Activated T-cell treated with anti-CD3 and anti-CD28 coated beads, Interleukin-2, amount 50 U/mL, for 48 hours (primary cell): ENCODE measurements at regions not wholly inside any gene's neighbourhood (a gene's known extent, or its start where the extent isn't known, plus 50 kb on each side); places are given as distances from the start of the nearest gene placed in this dataset.

Source experiments
- DNase-seq, 2 experiments: peaks; one replicate each; pipeline ENCODE4 v3.0.0-alpha.2; 2020

GRCh38 chr1:57530206-57530910 is 106.5 kb upstream of the DAB1 start:
- no peak for DNase-seq

GRCh38 chr1:57522575-57522974 is 98.7 kb upstream of the DAB1 start:
- DNase-seq, result no peak

- no peak for DNase-seq
These were observed 97.1 kb upstream of the DAB1 start for GRCh38 chr1:57520743-57521515.

GRCh38 chr1:57518496-57518895 is 94.6 kb upstream of the DAB1 start:
- DNase-seq, result no peak

GRCh38 chr1:57517587-57518374 is 93.9 kb upstream of the DAB1 start:
- no peak for DNase-seq

GRCh38 chr1:57512386-57512785 is 88.5 kb upstream of the DAB1 start:
- DNase-seq, result no peak

- no peak for DNase-seq
These were observed 83.1 kb upstream of the DAB1 start for GRCh38 chr1:57506941-57507340.

GRCh38 chr1:57503337-57503736 is 79.5 kb upstream of the DAB1 start:
- no peak for DNase-seq

- DNase-seq, result no peak
These were observed 76.4 kb upstream of the DAB1 start for GRCh38 chr1:57500136-57500830.

- no peak for DNase-seq
These were observed 70.7 kb upstream of the DAB1 start for GRCh38 chr1:57494530-57495079.

GRCh38 chr1:57492586-57493226 is 68.8 kb upstream of the DAB1 start:
- no peak for DNase-seq

GRCh38 chr1:57489358-57490036 is 65.6 kb upstream of the DAB1 start:
- DNase-seq, result no peak

GRCh38 chr1:57485643-57486042 is 61.8 kb upstream of the DAB1 start:
- DNase-seq, result no peak

GRCh38 chr1:57483954-57484353 is 60.1 kb upstream of the DAB1 start:
- no peak for DNase-seq

GRCh38 chr1:57479471-57479870 is 55.6 kb upstream of the DAB1 start:
- DNase-seq, result no peak

- DNase-seq, result no peak
These were observed 51.5 kb upstream of the DAB1 start for GRCh38 chr1:57475366-57475765.

- DNase-seq, result no peak
These were observed 50.4 kb upstream of the DAB1 start for GRCh38 chr1:57474137-57474750.
